Common myeloid progenitor, CD34-positive (primary cell): ENCODE measurements at regions not wholly inside any gene's neighbourhood (a gene's known extent, or its start where the extent isn't known, plus 50 kb on each side); places are given as distances from the start of the nearest gene placed in this dataset.

ENCODE experiments used
- CTCF ChIA-PET: fragments of 350-600 bp; sonication (Branson Sonifier 250); formaldehyde crosslinking; loops from one replicate; lab custom pipeline; 2021; ENCODE audit warnings: antibody characterized with exemption; lab: Charles Lee
- POLR2A ChIA-PET: fragments of 350-600 bp; sonication (Branson Sonifier 250); formaldehyde crosslinking; loops from one replicate; lab custom pipeline; 2021; ENCODE audit warnings: antibody characterized with exemption; lab: Charles Lee
- DNase-seq, 3 donors: peaks; one replicate each; pipeline versions ENCODE4 v3.0.0 to v3.0.0-alpha.2; 2013
- H3K27ac ChIP-seq, 2 experiments: 1 replicate in 1 of 2; 2 replicates in 1 of 2; pipeline ENCODE4 v1.7.0; 2013; ENCODE audit warnings: inconsistent platforms in 2 of 2, low read length in 2 of 2, mild to moderate bottlenecking in 2 of 2, low read depth in 1 of 2, moderate library complexity in 1 of 2; ENCODE audit not compliant: severe bottlenecking in 2 of 2, insufficient read depth in 1 of 2, poor library complexity in 1 of 2
- H3K27me3 ChIP-seq, 5 experiments: replicated peaks in 2 of 5; 1 replicate in 3 of 5; 2 replicates in 2 of 5; pipeline versions ENCODE4 v1.6.1 to v1.7.0; 2013; ENCODE audit warnings: low read length in 4 of 5, mild to moderate bottlenecking in 2 of 5, moderate library complexity in 2 of 5, inconsistent platforms in 1 of 5; ENCODE audit not compliant: insufficient read depth in 5 of 5, control insufficient read depth in 4 of 5
- H3K36me3 ChIP-seq, 4 experiments: 1 replicate in 2 of 4; 2 replicates in 2 of 4; pipeline versions ENCODE4 v1.6.1 to v1.7.0; 2013; ENCODE audit warnings: low read length in 3 of 4, control low read depth in 1 of 4, mild to moderate bottlenecking in 1 of 4; ENCODE audit not compliant: control insufficient read depth in 4 of 4, insufficient read depth in 4 of 4
- H3K4me1 ChIP-seq, 4 experiments: 1 replicate in 3 of 4; 2 replicates in 1 of 4; pipeline versions ENCODE4 v1.6.1 to v1.7.1; 2013; ENCODE audit warnings: low read length in 3 of 4, mild to moderate bottlenecking in 3 of 4, control low read depth in 1 of 4, inconsistent platforms in 1 of 4, moderate library complexity in 1 of 4; ENCODE audit not compliant: control insufficient read depth in 4 of 4, insufficient read depth in 4 of 4; ENCODE audit errors: control extremely low read depth in 1 of 4
- H3K4me3 ChIP-seq, 7 experiments: 1 replicate in 4 of 7; 2 replicates in 3 of 7; pipeline versions ENCODE4 v1.5.1 to v1.7.0; 2013; ENCODE audit warnings: mild to moderate bottlenecking in 7 of 7, low read length in 6 of 7, moderate library complexity in 6 of 7, inconsistent platforms in 2 of 7, low read depth in 2 of 7, control low read depth in 1 of 7; ENCODE audit not compliant: insufficient read depth in 4 of 7, control insufficient read depth in 1 of 7; ENCODE audit errors: extremely low read depth in 1 of 7
- H3K9me3 ChIP-seq, 5 experiments: 1 replicate in 4 of 5; 2 replicates in 1 of 5; pipeline versions ENCODE4 v1.6.1 to v1.7.1; 2013; ENCODE audit warnings: low read length in 4 of 5, mild to moderate bottlenecking in 2 of 5, inconsistent platforms in 1 of 5, low read depth in 1 of 5, moderate library complexity in 1 of 5; ENCODE audit not compliant: control insufficient read depth in 4 of 5, insufficient read depth in 2 of 5; ENCODE audit errors: control extremely low read depth in 1 of 5
- WGBS: methylation state at CpG from one replicate; pipeline ENCODE4 v1.1.5; 2013; ENCODE audit not compliant: insufficient coverage; 5-methylcytosine and 5-hydroxymethylcytosine counted together

DNA sequence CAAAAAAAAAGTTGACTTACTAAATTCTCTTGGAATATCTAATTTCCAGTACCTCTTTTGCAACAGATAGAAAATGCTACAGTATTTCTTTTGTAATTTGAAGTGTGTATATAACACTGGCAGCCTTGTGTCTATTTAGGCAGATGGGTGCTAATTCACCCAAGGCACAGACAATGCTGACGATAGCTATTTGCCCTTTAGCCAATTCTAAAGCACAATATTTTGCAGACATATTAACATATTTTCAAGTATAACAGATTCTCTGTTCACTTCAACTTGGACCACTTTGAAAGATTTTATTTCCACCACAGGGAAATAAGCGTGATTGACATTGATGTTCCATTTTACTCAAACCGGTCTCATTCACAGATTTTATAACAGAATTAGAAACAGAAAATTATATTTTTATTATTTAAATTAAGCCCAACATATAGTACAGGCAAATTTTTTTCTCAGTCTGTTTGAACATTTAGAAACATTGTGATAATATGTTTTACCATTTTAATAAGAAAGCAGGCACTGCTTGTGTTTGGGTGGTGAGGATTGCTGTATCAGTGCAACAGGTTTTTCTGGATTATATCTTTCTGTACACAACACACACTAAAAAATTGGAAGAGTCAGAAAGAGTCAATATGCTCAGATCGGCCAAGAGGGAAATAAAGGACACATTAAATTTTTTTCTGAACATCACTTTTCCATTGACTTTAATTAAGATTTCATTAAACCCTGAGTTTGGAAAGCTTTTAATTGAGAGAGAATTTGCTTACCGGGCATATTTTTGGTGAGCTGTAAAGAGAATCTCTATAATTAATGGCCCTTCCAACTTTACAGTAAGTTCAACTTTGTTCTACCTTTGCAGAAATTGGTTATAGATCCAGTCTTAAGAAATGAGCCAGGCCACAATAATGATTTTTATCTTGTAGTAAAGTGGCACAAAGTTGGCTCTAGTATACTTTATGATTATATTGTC lies 327.3 kb upstream of the NR2F2 start:
- no peak for DNase-seq
- Histone ChIP-seq H3K4me3 (no peak overlapping the region), H3K36me3 (no peaks in the 10 kb centered on the region), H3K9me3 (peaks cover 0 to 4% (median 0%) of the 10 kb centered on the region in 5 experiments), H3K4me1 (no peaks in the 10 kb centered on the region), H3K27me3 (peaks cover 3 to 92% (median 37%) of the 10 kb centered on the region in 5 experiments), H3K27ac (no peak overlapping the region)
- no CpG with 5 or more reads among the region's 5 CpGs for WGBS
- ChIA-PET CTCF (interaction anchor here (0.6 to 1.1 kb wide), 2 partner anchors 16 to 22 kb away, joined by 3 read pairs; no protein-coding TSS in a partner anchor), POLR2A (no interaction called here)

DNA sequence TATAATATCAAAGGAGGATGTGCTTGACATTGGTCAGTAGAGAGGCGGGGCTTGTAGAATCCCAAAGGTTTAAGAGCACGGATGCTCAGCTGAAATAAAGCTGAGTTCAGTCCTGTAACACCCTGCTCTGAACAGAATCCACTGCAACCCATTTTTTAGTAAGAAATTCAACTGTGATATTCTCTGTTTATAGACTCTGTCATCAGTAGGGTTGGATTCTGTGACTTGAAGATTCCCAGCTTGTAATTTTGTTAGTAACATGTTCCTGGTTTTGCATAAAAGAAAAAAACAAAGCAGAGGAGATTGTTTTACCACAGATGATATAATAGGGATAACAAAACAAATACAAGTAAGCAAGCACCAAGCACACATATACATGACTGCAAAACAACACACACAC lies 324.6 kb upstream of the NR2F2 start:
- H3K27me3 ChIP-seq: peaks cover 9 to 87% (median 35%) of the 10 kb centered on the region in 5 experiments
- H3K9me3 ChIP-seq: peaks cover 0 to 4% (median 0%) of the 10 kb centered on the region in 5 experiments
- CTCF ChIA-PET: no interaction called here
- 100% methylated on average over 2 of the region's 2 CpGs for WGBS
- POLR2A ChIA-PET: no interaction called here
- H3K4me1 ChIP-seq: no peaks in the 10 kb centered on the region
- H3K27ac ChIP-seq: no peak overlapping the region
- no peak overlapping the region for H3K4me3 ChIP-seq
- no peak for DNase-seq
- no peaks in the 10 kb centered on the region for H3K36me3 ChIP-seq

DNA sequence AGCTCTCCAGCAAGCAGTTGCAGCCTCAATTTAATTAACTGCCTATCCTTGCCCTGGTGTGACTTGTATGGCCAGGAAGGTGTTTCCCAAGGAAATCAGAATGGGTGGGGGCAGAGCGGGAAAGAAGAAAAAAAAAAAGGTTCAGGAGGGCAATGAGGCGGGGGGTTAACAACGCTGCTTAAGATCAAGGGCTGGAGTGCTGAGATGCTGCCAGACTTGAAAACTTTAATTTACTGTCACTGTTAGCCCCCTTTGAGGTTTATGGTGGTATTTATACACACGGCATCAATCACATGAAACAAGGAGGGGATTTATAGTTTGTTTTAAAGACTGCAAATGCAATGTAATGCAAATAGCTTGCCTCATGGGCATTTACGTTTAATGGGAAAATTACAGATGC lies 319.4 kb upstream of the NR2F2 start:
- WGBS: 67% methylated on average over 3 of the region's 5 CpGs
- CTCF ChIA-PET: no interaction called here

GRCh38 chr15:96014939-96015338 lies 315.6 kb upstream of the NR2F2 start:
- POLR2A ChIA-PET: no interaction called here
- no peaks in the 10 kb centered on the region for H3K36me3 ChIP-seq
- peaks cover 2 to 72% (median 30%) of the 10 kb centered on the region in 5 experiments for H3K27me3 ChIP-seq
- 100% methylated on average over 1 of the region's 2 CpGs for WGBS
- H3K4me3 ChIP-seq: no peak overlapping the region
- DNase-seq: no peak
- H3K27ac ChIP-seq: no peak overlapping the region
- H3K4me1 ChIP-seq: no peaks in the 10 kb centered on the region
- CTCF ChIA-PET: no interaction called here
- peaks cover 0 to 8% (median 2%) of the 10 kb centered on the region in 5 experiments for H3K9me3 ChIP-seq

More for the DNA sequence above, 319.4 kb upstream of the NR2F2 start:
- peaks cover 8 to 82% (median 38%) of the 10 kb centered on the region in 5 experiments for H3K27me3 ChIP-seq
- H3K27ac ChIP-seq: no peak overlapping the region
- H3K9me3 ChIP-seq: peaks cover 0 to 9% (median 2%) of the 10 kb centered on the region in 5 experiments
- POLR2A ChIA-PET: no interaction called here
- H3K4me1 ChIP-seq: no peaks in the 10 kb centered on the region
- DNase-seq: no peak
- H3K4me3 ChIP-seq: no peak overlapping the region
- no peaks in the 10 kb centered on the region for H3K36me3 ChIP-seq

DNA sequence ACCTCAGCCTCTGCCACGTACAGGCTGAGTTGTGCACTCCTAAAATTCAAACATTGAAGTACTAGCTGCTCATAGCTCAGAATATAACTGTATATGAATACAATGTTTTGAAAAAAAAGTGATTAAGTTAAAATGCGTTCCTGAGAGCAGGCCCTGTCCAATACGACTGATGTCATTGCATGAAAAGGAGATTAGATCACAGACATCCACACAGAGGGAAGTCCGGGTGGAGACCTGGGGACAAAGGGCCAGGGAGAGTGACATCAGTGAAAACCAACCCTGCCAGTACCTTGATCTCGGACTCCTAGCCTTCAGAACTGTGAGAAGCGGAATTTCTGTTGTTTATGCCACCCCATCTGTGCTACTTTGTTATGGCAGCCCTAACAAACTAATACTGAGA lies 311.4 kb upstream of the NR2F2 start:
- ChIA-PET CTCF (no interaction called here), POLR2A (no interaction called here)
- Histone ChIP-seq H3K4me1 (no peaks in the 10 kb centered on the region), H3K27ac (no peak overlapping the region), H3K36me3 (no peaks in the 10 kb centered on the region), H3K27me3 (peaks cover 0 to 50% (median 16%) of the 10 kb centered on the region in 5 experiments), H3K4me3 (no peak overlapping the region), H3K9me3 (peaks cover 0 to 8% (median 2%) of the 10 kb centered on the region in 5 experiments)
- no peak for DNase-seq
- WGBS: 97% methylated on average over 5 of the region's 6 CpGs

DNA sequence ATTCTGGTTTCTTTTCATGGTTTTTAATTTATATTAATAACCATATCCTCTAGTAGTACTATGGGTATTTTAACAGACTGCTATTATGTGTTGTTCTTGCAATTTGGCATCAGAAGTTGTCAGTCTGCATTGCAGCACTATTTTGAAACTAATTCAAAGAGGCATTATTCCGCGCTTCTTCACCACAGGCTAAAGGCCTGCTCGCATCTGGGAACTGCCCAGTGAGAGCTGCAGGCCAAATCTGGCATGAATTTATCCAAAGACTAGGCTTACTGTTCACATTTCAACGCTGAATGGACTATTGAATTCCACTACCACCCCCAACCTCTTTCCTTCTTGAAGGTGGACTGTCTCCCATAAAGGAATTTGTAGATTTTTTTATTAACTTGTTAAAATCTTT lies 310.4 kb upstream of the NR2F2 start:
- DNase-seq: no peak
- ChIA-PET CTCF (no interaction called here), POLR2A (no interaction called here)
- Histone ChIP-seq H3K4me1 (no peaks in the 10 kb centered on the region), H3K9me3 (peaks cover 0 to 8% (median 2%) of the 10 kb centered on the region in 5 experiments), H3K27me3 (peaks cover 0 to 48% (median 16%) of the 10 kb centered on the region in 5 experiments), H3K4me3 (no peak overlapping the region), H3K27ac (no peak overlapping the region), H3K36me3 (no peaks in the 10 kb centered on the region)
- WGBS: 100% methylated on average over 3 of the region's 4 CpGs

DNA sequence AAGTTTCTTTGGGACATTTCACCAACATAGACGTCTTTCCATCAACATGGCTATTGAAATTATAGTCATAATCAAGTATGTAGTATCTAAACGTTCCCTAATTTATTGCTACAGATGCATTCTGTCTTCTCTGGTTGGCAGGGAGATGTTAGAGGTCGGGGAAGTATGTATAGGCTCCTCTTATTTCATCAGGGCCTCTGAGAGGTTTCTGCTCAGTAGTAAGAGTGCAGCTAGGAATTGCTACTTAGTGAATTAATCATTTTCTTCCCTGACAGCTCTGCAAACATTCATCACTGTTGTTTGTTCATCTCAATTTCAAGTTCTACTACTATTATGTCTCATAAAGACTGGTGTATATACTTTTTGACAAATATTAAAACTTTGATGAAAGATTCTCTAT lies 309.7 kb upstream of the NR2F2 start:
- ChIA-PET CTCF (interaction anchor here (1.1 kb wide), 1 partner anchor 62 kb away, joined by 3 read pairs; no protein-coding TSS in a partner anchor), POLR2A (no interaction called here)
- Histone ChIP-seq H3K36me3 (no peaks in the 10 kb centered on the region), H3K4me3 (no peak overlapping the region), H3K9me3 (peaks cover 0 to 8% (median 2%) of the 10 kb centered on the region in 5 experiments), H3K27me3 (peaks cover 0 to 46% (median 16%) of the 10 kb centered on the region in 5 experiments), H3K27ac (no peak overlapping the region), H3K4me1 (no peaks in the 10 kb centered on the region)
- WGBS: 100% methylated on average over 1 of the region's 3 CpGs
- DNase-seq: no peak
